ENCODE measurements at regions not wholly inside any gene's neighbourhood (a gene's known extent, or its start where the extent isn't known, plus 50 kb on each side); places are given as distances from the start of the nearest gene placed in this dataset.

GRCh38 chr1:42047508-42047880 is 105.7 kb upstream of the GUCA2B start:
- no peak for DNase-seq
- Histone ChIP-seq H3K27me3 (ENCODE audit: control insufficient read depth, insufficient read depth, low read length) (peaks cover 2% of the 10 kb centered on the region), H3K36me3 (ENCODE audit: control insufficient read depth, insufficient read depth, low read length) (no peaks in the 10 kb centered on the region), H3K27ac (ENCODE audit: low read length) (no peak overlapping the region), H3K4me1 (ENCODE audit: control insufficient read depth, insufficient read depth, low read length) (peaks cover 4% of the 10 kb centered on the region), H3K4me3 (ENCODE audit: low read length) (no peak overlapping the region), H3K9me3 (replicated peaks; ENCODE audit: control insufficient read depth, low read depth, low read length) (no peaks in the 10 kb centered on the region)
- no CpG with 5 or more reads among the region's 1 CpG for WGBS (ENCODE audit: insufficient coverage)

GRCh38 chr1:42046761-42047507 is 106.3 kb upstream of the GUCA2B start:
- WGBS (ENCODE audit: insufficient coverage): 67% methylated on average over 1 of the region's 4 CpGs
- H3K27ac ChIP-seq (ENCODE audit: low read length): no peak overlapping the region

GRCh38 chr1:42044346-42044745 is 108.9 kb upstream of the GUCA2B start:
- DNase-seq: no peak
- peaks cover 2% of the 10 kb centered on the region for H3K27me3 ChIP-seq (ENCODE audit: control insufficient read depth, insufficient read depth, low read length)
- no peak overlapping the region for H3K4me3 ChIP-seq (ENCODE audit: low read length)
- H3K9me3 ChIP-seq (replicated peaks; ENCODE audit: control insufficient read depth, low read depth, low read length): no peaks in the 10 kb centered on the region
- H3K4me1 ChIP-seq (ENCODE audit: control insufficient read depth, insufficient read depth, low read length): peaks cover 4% of the 10 kb centered on the region
- WGBS (ENCODE audit: insufficient coverage): 80% methylated on average over 1 of the region's 3 CpGs
- no peaks in the 10 kb centered on the region for H3K36me3 ChIP-seq (ENCODE audit: control insufficient read depth, insufficient read depth, low read length)
- H3K27ac ChIP-seq (ENCODE audit: low read length): no peak overlapping the region

More at GRCh38 chr1:42046761-42047507, 106.3 kb upstream of the GUCA2B start:
- peak; percentile 47 for DNase-seq
- Histone ChIP-seq H3K4me3 (ENCODE audit: low read length) (no peak overlapping the region), H3K4me1 (ENCODE audit: control insufficient read depth, insufficient read depth, low read length) (peaks cover 4% of the 10 kb centered on the region), H3K27me3 (ENCODE audit: control insufficient read depth, insufficient read depth, low read length) (peaks cover 2% of the 10 kb centered on the region), H3K9me3 (replicated peaks; ENCODE audit: control insufficient read depth, low read depth, low read length) (no peaks in the 10 kb centered on the region), H3K36me3 (ENCODE audit: control insufficient read depth, insufficient read depth, low read length) (no peaks in the 10 kb centered on the region)

- peaks cover 2% of the 10 kb centered on the region for H3K27me3 ChIP-seq (ENCODE audit: control insufficient read depth, insufficient read depth, low read length)
- peaks cover 4% of the 10 kb centered on the region for H3K4me1 ChIP-seq (ENCODE audit: control insufficient read depth, insufficient read depth, low read length)
- WGBS (ENCODE audit: insufficient coverage): no CpG with 5 or more reads among the region's 1 CpG
- H3K36me3 ChIP-seq (ENCODE audit: control insufficient read depth, insufficient read depth, low read length): no peaks in the 10 kb centered on the region
- no peaks in the 10 kb centered on the region for H3K9me3 ChIP-seq (replicated peaks; ENCODE audit: control insufficient read depth, low read depth, low read length)
- DNase-seq: no peak
- no peak overlapping the region for H3K27ac ChIP-seq (ENCODE audit: low read length)
- no peak overlapping the region for H3K4me3 ChIP-seq (ENCODE audit: low read length)
These were observed 109.4 kb upstream of the GUCA2B start for GRCh38 chr1:42043811-42044210.

- H3K9me3 ChIP-seq (replicated peaks; ENCODE audit: control insufficient read depth, low read depth, low read length): no peaks in the 10 kb centered on the region
- DNase-seq: no peak
- H3K4me3 ChIP-seq (ENCODE audit: low read length): no peak overlapping the region
- H3K27me3 ChIP-seq (ENCODE audit: control insufficient read depth, insufficient read depth, low read length): peaks cover 2% of the 10 kb centered on the region
- no peak overlapping the region for H3K27ac ChIP-seq (ENCODE audit: low read length)
- H3K36me3 ChIP-seq (ENCODE audit: control insufficient read depth, insufficient read depth, low read length): no peaks in the 10 kb centered on the region
- peaks cover 4% of the 10 kb centered on the region for H3K4me1 ChIP-seq (ENCODE audit: control insufficient read depth, insufficient read depth, low read length)
- WGBS (ENCODE audit: insufficient coverage): no CpG with 5 or more reads among the region's 2 CpGs
These were observed 110.0 kb upstream of the GUCA2B start for GRCh38 chr1:42043182-42043581.

- H3K4me3 ChIP-seq (ENCODE audit: low read length): no peak overlapping the region
- H3K4me1 ChIP-seq (ENCODE audit: control insufficient read depth, insufficient read depth, low read length): peaks cover 4% of the 10 kb centered on the region
- WGBS (ENCODE audit: insufficient coverage): 95% methylated on average over 15 of the region's 17 CpGs
- DNase-seq: no peak
- H3K27me3 ChIP-seq (ENCODE audit: control insufficient read depth, insufficient read depth, low read length): peaks cover 6% of the 10 kb centered on the region
- H3K36me3 ChIP-seq (ENCODE audit: control insufficient read depth, insufficient read depth, low read length): no peaks in the 10 kb centered on the region
- H3K9me3 ChIP-seq (replicated peaks; ENCODE audit: control insufficient read depth, low read depth, low read length): no peaks in the 10 kb centered on the region
- H3K27ac ChIP-seq (ENCODE audit: low read length): no peak overlapping the region
These were observed 112.2 kb upstream of the GUCA2B start for GRCh38 chr1:42041031-42041430.

GRCh38 chr1:42040159-42040558 is 113.1 kb upstream of the GUCA2B start:
- no peak for DNase-seq
- H3K27ac ChIP-seq (ENCODE audit: low read length): no peak overlapping the region
- no peaks in the 10 kb centered on the region for H3K9me3 ChIP-seq (replicated peaks; ENCODE audit: control insufficient read depth, low read depth, low read length)
- H3K36me3 ChIP-seq (ENCODE audit: control insufficient read depth, insufficient read depth, low read length): no peaks in the 10 kb centered on the region
- 90% methylated on average over 9 of the region's 14 CpGs for WGBS (ENCODE audit: insufficient coverage)
- H3K27me3 ChIP-seq (ENCODE audit: control insufficient read depth, insufficient read depth, low read length): peaks cover 4% of the 10 kb centered on the region
- H3K4me1 ChIP-seq (ENCODE audit: control insufficient read depth, insufficient read depth, low read length): peaks cover 4% of the 10 kb centered on the region
- H3K4me3 ChIP-seq (ENCODE audit: low read length): no peak overlapping the region

- Histone ChIP-seq H3K27me3 (ENCODE audit: control insufficient read depth, insufficient read depth, low read length) (peaks cover 8% of the 10 kb centered on the region), H3K4me1 (ENCODE audit: control insufficient read depth, insufficient read depth, low read length) (peaks cover 9% of the 10 kb centered on the region), H3K36me3 (ENCODE audit: control insufficient read depth, insufficient read depth, low read length) (no peaks in the 10 kb centered on the region), H3K4me3 (ENCODE audit: low read length) (no peak overlapping the region), H3K27ac (ENCODE audit: low read length) (no peak overlapping the region), H3K9me3 (replicated peaks; ENCODE audit: control insufficient read depth, low read depth, low read length) (no peaks in the 10 kb centered on the region)
- 90% methylated on average over 3 of the region's 4 CpGs for WGBS (ENCODE audit: insufficient coverage)
- no peak for DNase-seq
These were observed 114.9 kb upstream of the GUCA2B start for GRCh38 chr1:42038261-42038660.

GRCh38 chr1:42037586-42037985 is 115.6 kb upstream of the GUCA2B start:
- 44% methylated on average over 3 of the region's 3 CpGs for WGBS (ENCODE audit: insufficient coverage)
- Histone ChIP-seq H3K36me3 (ENCODE audit: control insufficient read depth, insufficient read depth, low read length) (no peaks in the 10 kb centered on the region), H3K4me1 (ENCODE audit: control insufficient read depth, insufficient read depth, low read length) (peaks cover 9% of the 10 kb centered on the region), H3K27me3 (ENCODE audit: control insufficient read depth, insufficient read depth, low read length) (peaks cover 12% of the 10 kb centered on the region), H3K9me3 (replicated peaks; ENCODE audit: control insufficient read depth, low read depth, low read length) (no peaks in the 10 kb centered on the region), H3K4me3 (ENCODE audit: low read length) (no peak overlapping the region), H3K27ac (ENCODE audit: low read length) (no peak overlapping the region)
- no peak for DNase-seq

- Histone ChIP-seq H3K27me3 (ENCODE audit: control insufficient read depth, insufficient read depth, low read length) (peaks cover 14% of the 10 kb centered on the region), H3K36me3 (ENCODE audit: control insufficient read depth, insufficient read depth, low read length) (no peaks in the 10 kb centered on the region), H3K4me3 (ENCODE audit: low read length) (no peak overlapping the region), H3K27ac (ENCODE audit: low read length) (no peak overlapping the region), H3K4me1 (ENCODE audit: control insufficient read depth, insufficient read depth, low read length) (peaks cover 9% of the 10 kb centered on the region), H3K9me3 (replicated peaks; ENCODE audit: control insufficient read depth, low read depth, low read length) (no peaks in the 10 kb centered on the region)
- no CpG with 5 or more reads among the region's 1 CpG for WGBS (ENCODE audit: insufficient coverage)
- no peak for DNase-seq
These were observed 116.0 kb upstream of the GUCA2B start for GRCh38 chr1:42037161-42037560.
